Ishikawa (cell line): ENCODE measurements at regions not wholly inside any gene's neighbourhood (a gene's known extent, or its start where the extent isn't known, plus 50 kb on each side); places are given as distances from the start of the nearest gene placed in this dataset.

Experiments
- EGR1 ChIP-seq: IDR thresholded peaks from 2 replicates; pipeline ENCODE4 v1.6.1; 2012
- EP300 ChIP-seq: IDR thresholded peaks from 2 replicates; pipeline ENCODE4 v1.6.1; 2012; ENCODE audit warnings: borderline replicate concordance
- FOXM1 ChIP-seq: IDR thresholded peaks from 2 replicates; pipeline ENCODE4 v1.6.1; 2012; ENCODE audit warnings: low read depth, borderline replicate concordance
- RAD21 ChIP-seq: IDR thresholded peaks from 2 replicates; pipeline ENCODE4 v1.6.1; 2012; ENCODE audit warnings: low read depth
- TAF1 ChIP-seq: IDR thresholded peaks from 2 replicates; pipeline ENCODE4 v1.6.1; 2012; ENCODE audit warnings: low read depth, mild to moderate bottlenecking
- ZBTB7A ChIP-seq: IDR thresholded peaks from 2 replicates; pipeline ENCODE4 v1.6.1; 2012; ENCODE audit warnings: low read depth
- TF ChIP-seq, protein P1 (sequence below): IDR thresholded peaks from 2 replicates; pipeline ENCODE4 v1.6.1; 2012
- TF ChIP-seq, protein P2 (sequence below): IDR thresholded peaks from 2 replicates; pipeline ENCODE4 v1.6.1; 2012; ENCODE audit warnings: low read depth, mild to moderate bottlenecking

DNA sequence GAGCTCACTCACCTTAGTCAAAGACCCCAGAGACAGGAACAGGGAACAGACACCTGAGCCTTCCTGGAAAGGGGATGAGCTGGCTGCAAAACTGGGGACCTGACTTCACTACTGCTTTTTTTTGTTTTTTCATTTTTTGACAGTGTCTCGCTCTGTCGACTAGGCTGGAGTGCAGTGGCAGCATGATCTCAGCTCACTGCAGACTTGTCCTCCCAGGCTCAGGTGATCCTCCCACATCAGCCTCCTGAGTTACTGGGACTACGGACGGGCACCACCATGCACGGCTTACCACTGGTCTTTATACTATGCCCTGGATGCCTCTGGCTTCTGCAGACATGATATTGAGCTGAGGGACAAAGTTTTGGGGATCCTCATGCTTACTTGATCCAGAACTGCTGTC, 184.1 kb downstream of the INSIG2 start:
- TF ChIP-seq ZBTB7A (no peak), TAF1 (no peak), FOXM1 (no peak), RAD21 (no peak), EGR1 (no peak), EP300 (no peak)
- TF ChIP-seq, protein P1, sequence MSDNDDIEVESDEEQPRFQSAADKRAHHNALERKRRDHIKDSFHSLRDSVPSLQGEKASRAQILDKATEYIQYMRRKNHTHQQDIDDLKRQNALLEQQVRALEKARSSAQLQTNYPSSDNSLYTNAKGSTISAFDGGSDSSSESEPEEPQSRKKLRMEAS = no peak
- TF ChIP-seq, protein P2, sequence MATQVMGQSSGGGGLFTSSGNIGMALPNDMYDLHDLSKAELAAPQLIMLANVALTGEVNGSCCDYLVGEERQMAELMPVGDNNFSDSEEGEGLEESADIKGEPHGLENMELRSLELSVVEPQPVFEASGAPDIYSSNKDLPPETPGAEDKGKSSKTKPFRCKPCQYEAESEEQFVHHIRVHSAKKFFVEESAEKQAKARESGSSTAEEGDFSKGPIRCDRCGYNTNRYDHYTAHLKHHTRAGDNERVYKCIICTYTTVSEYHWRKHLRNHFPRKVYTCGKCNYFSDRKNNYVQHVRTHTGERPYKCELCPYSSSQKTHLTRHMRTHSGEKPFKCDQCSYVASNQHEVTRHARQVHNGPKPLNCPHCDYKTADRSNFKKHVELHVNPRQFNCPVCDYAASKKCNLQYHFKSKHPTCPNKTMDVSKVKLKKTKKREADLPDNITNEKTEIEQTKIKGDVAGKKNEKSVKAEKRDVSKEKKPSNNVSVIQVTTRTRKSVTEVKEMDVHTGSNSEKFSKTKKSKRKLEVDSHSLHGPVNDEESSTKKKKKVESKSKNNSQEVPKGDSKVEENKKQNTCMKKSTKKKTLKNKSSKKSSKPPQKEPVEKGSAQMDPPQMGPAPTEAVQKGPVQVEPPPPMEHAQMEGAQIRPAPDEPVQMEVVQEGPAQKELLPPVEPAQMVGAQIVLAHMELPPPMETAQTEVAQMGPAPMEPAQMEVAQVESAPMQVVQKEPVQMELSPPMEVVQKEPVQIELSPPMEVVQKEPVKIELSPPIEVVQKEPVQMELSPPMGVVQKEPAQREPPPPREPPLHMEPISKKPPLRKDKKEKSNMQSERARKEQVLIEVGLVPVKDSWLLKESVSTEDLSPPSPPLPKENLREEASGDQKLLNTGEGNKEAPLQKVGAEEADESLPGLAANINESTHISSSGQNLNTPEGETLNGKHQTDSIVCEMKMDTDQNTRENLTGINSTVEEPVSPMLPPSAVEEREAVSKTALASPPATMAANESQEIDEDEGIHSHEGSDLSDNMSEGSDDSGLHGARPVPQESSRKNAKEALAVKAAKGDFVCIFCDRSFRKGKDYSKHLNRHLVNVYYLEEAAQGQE = no peak
